Suprapubic skin (tissue), 4 donors: ENCODE measurements at regions not wholly inside any gene's neighbourhood (a gene's known extent, or its start where the extent isn't known, plus 50 kb on each side); places are given as distances from the start of the nearest gene placed in this dataset.

Experiments used
- EP300 ChIP-seq: sonication (generic); formaldehyde crosslinking; IDR thresholded peaks from one replicate; pipeline ENCODE4 v1.6.1; 2017; ENCODE audit warnings: antibody characterized with exemption
- POLR2AphosphoS5 ChIP-seq, 3 donors: sonication (generic); formaldehyde crosslinking; IDR thresholded peaks; one replicate each; pipeline ENCODE4 v1.6.1; 2017; ENCODE audit warnings: antibody characterized with exemption in 3 of 3

- TF ChIP-seq EP300 (no peak), POLR2AphosphoS5 (IDR thresholded peaks at IDR 0.05) (no peak)
Measured at GRCh38 chr15:88401251-88401995, 65.8 kb downstream of the MRPL46 start.
